H9 (cell line): ENCODE measurements at regions not wholly inside any gene's neighbourhood (a gene's known extent, or its start where the extent isn't known, plus 50 kb on each side); places are given as distances from the start of the nearest gene placed in this dataset.

ENCODE experiments used
- DNase-seq: peaks from one replicate; pipeline ENCODE4 v3.0.0-alpha.2; 2017
- H2AFZ ChIP-seq: one replicate; pipeline ENCODE4 v1.6.1; 2013; ENCODE audit warnings: mild to moderate bottlenecking, low read length, control low read depth, moderate library complexity
- H2AK5ac ChIP-seq: 2 replicates; pipeline ENCODE4 v1.6.1; 2013; ENCODE audit warnings: low read length, control low read depth, mixed read lengths; ENCODE audit not compliant: insufficient read length
- H2BK120ac ChIP-seq: one replicate; pipeline ENCODE4 v1.6.1; 2013; ENCODE audit warnings: low read depth, mild to moderate bottlenecking, low read length, control low read depth, inconsistent platforms; ENCODE audit not compliant: poor library complexity, severe bottlenecking
- H2BK12ac ChIP-seq: 2 replicates; pipeline ENCODE4 v1.6.1; 2013; ENCODE audit warnings: low read length, control low read depth, mixed read lengths, low read depth; ENCODE audit not compliant: insufficient read length
- H2BK15ac ChIP-seq: 2 replicates; pipeline ENCODE4 v1.6.1; 2013; ENCODE audit warnings: low read depth, low read length, control low read depth
- H2BK20ac ChIP-seq: one replicate; pipeline ENCODE4 v1.6.1; 2013; ENCODE audit warnings: low read depth, mild to moderate bottlenecking, low read length, control low read depth, inconsistent platforms; ENCODE audit not compliant: poor library complexity, severe bottlenecking
- H2BK5ac ChIP-seq: 2 replicates; pipeline ENCODE4 v1.6.1; 2013; ENCODE audit warnings: low read length, control low read depth, mixed read lengths; ENCODE audit not compliant: insufficient read length
- H3K14ac ChIP-seq: 2 replicates; pipeline ENCODE4 v1.6.1; 2013; ENCODE audit warnings: low read length, control low read depth; ENCODE audit not compliant: insufficient read depth
- H3K18ac ChIP-seq: 2 replicates; pipeline ENCODE4 v1.6.1; 2013; ENCODE audit warnings: low read depth, mild to moderate bottlenecking, mixed read lengths, low read length, control low read depth; ENCODE audit not compliant: insufficient read length
- H3K23ac ChIP-seq: 2 replicates; pipeline ENCODE4 v1.6.1; 2013; ENCODE audit warnings: low read length, control low read depth, mixed read lengths, low read depth; ENCODE audit not compliant: insufficient read length
- H3K23me2 ChIP-seq: 2 replicates; pipeline ENCODE4 v1.6.1; 2013; ENCODE audit warnings: low read depth, mild to moderate bottlenecking, mixed read lengths, low read length, control low read depth; ENCODE audit not compliant: insufficient read length, poor library complexity, severe bottlenecking
- H3K27ac ChIP-seq: 2 replicates; pipeline ENCODE4 v1.5.1; 2013; ENCODE audit warnings: low read length, control low read depth, mixed read lengths, low read depth; ENCODE audit not compliant: insufficient read length
- H3K27me3 ChIP-seq: 2 replicates; pipeline ENCODE4 v1.6.1; 2013; ENCODE audit warnings: low read length, control low read depth, inconsistent platforms; ENCODE audit not compliant: insufficient read depth
- H3K4ac ChIP-seq: 2 replicates; pipeline ENCODE4 v1.6.1; 2013; ENCODE audit warnings: low read depth, mild to moderate bottlenecking, control low read depth, inconsistent platforms, low read length, moderate library complexity
- H3K4me1 ChIP-seq: 2 replicates; pipeline ENCODE4 v1.6.1; 2013; ENCODE audit warnings: low read length, control low read depth, inconsistent platforms; ENCODE audit not compliant: insufficient read depth
- H3K4me2 ChIP-seq: 2 replicates; pipeline ENCODE4 v1.6.1; 2013; ENCODE audit warnings: low read length, control low read depth, mixed read lengths; ENCODE audit not compliant: insufficient read length, insufficient read depth
- H3K56ac ChIP-seq: 2 replicates; pipeline ENCODE4 v1.6.1; 2013; ENCODE audit warnings: low read depth, mild to moderate bottlenecking, mixed read lengths, low read length, control low read depth; ENCODE audit not compliant: insufficient read length
- H3K79me1 ChIP-seq: 2 replicates; pipeline ENCODE4 v1.6.1; 2013; ENCODE audit warnings: low read depth, mild to moderate bottlenecking, moderate library complexity, low read length, control low read depth, inconsistent platforms; ENCODE audit not compliant: insufficient read depth, poor library complexity, severe bottlenecking
- H3K79me2 ChIP-seq: 2 replicates; pipeline ENCODE4 v1.6.1; 2013; ENCODE audit warnings: low read length, control low read depth, inconsistent platforms; ENCODE audit not compliant: insufficient read depth
- H3K9ac ChIP-seq: 2 replicates; pipeline ENCODE4 v1.6.1; 2013; ENCODE audit warnings: low read length, control low read depth, mixed read lengths; ENCODE audit not compliant: insufficient read length; ENCODE audit errors: extremely low read depth
- H3K9me3 ChIP-seq: one replicate; pipeline ENCODE4 v1.6.1; 2013; ENCODE audit warnings: low read depth, low read length, inconsistent platforms; ENCODE audit not compliant: control insufficient read depth
- H3T11ph ChIP-seq: one replicate; pipeline ENCODE4 v1.6.1; 2013; ENCODE audit warnings: mild to moderate bottlenecking, low read length, control low read depth, inconsistent platforms
- H4K20me1 ChIP-seq: one replicate; pipeline ENCODE4 v1.6.1; 2013; ENCODE audit not compliant: control insufficient read depth, insufficient read length, insufficient read depth
- H4K5ac ChIP-seq: 2 replicates; pipeline ENCODE4 v1.6.1; 2013; ENCODE audit warnings: low read depth, mild to moderate bottlenecking, mixed read lengths, low read length, control low read depth; ENCODE audit not compliant: insufficient read length
- H4K8ac ChIP-seq: replicated peaks from 2 replicates; pipeline ENCODE4 v1.6.1; 2013; ENCODE audit warnings: low read length, control low read depth, mixed read lengths, low read depth; ENCODE audit not compliant: insufficient read length
- H4K91ac ChIP-seq: 2 replicates; pipeline ENCODE4 v1.6.1; 2013; ENCODE audit warnings: low read depth, mild to moderate bottlenecking, moderate library complexity, mixed read lengths, low read length, control low read depth; ENCODE audit not compliant: insufficient read length
- H3K27ac Mint-ChIP-seq, 3 experiments: 2 replicates in 2 of 3; 3 replicates in 1 of 3; pipeline ENCODE4 v1.8.0; 2020 to 2021; ENCODE audit warnings: mixed read lengths in 3 of 3, mild to moderate bottlenecking in 1 of 3, moderate library complexity in 1 of 3
- H3K27me3 Mint-ChIP-seq: 2 replicates; pipeline ENCODE4 v1.8.0; 2021; ENCODE audit warnings: low read depth, mild to moderate bottlenecking, moderate library complexity, mixed read lengths
- H3K36me3 Mint-ChIP-seq, 3 experiments: 2 replicates in 2 of 3; 3 replicates in 1 of 3; pipeline ENCODE4 v1.8.0; 2020 to 2021; ENCODE audit warnings: low read depth in 3 of 3, mixed read lengths in 3 of 3; ENCODE audit not compliant: insufficient read depth in 1 of 3
- H3K4me1 Mint-ChIP-seq, 2 experiments: 2 replicates each; pipeline ENCODE4 v1.8.0; 2020; ENCODE audit warnings: mixed read lengths in 2 of 2
- H3K4me3 Mint-ChIP-seq, 2 experiments: 2 replicates in 1 of 2; 3 replicates in 1 of 2; pipeline ENCODE4 v1.8.0; 2020 to 2021; ENCODE audit warnings: mild to moderate bottlenecking in 2 of 2, mixed read lengths in 2 of 2, moderate library complexity in 1 of 2
- H3K9me3 Mint-ChIP-seq, 2 experiments: 2 replicates in 1 of 2; 3 replicates in 1 of 2; pipeline ENCODE4 v1.8.0; 2020; ENCODE audit warnings: mild to moderate bottlenecking in 2 of 2, mixed read lengths in 2 of 2, moderate library complexity in 1 of 2
- CTCF ChIP-seq: fragments of 200-600 bp; sonication (generic); conservative IDR thresholded peaks from 3 replicates; pipeline ENCODE4 v1.8.0; 2021; ENCODE audit warnings: antibody characterized with exemption, mild to moderate bottlenecking
- WGBS: extraction: QIAGEN DNeasy Blood & Tissue Kit; methylation state at CpG from one replicate; pipeline ENCODE4 v1.1.7; 2013; ENCODE audit warnings: missing lambda C conversion rate, low lambda C conversion rate, mixed read lengths; ENCODE audit not compliant: insufficient read length; ENCODE audit errors: extremely low coverage; 5-methylcytosine and 5-hydroxymethylcytosine counted together

GRCh38 chr19:34834472-34835061 is 61.6 kb upstream of the ZNF599 start:
- H3K4me1 ChIP-seq, result no peaks in the 10 kb centered on the region
- H3K56ac ChIP-seq, result no peak overlapping the region
- no peak overlapping the region for H3K23ac ChIP-seq
- no peak overlapping the region for H3K4me2 ChIP-seq
- H3K9ac ChIP-seq, result no peak overlapping the region
- no peak overlapping the region for H3K14ac ChIP-seq
- Mint-ChIP-seq H3K36me3 (no peaks in the 10 kb centered on the region), H3K27me3 (peaks cover 41% of the 10 kb centered on the region), H3K4me1 (peaks cover 11% of the 10 kb centered on the region in 2 experiments), H3K9me3 (peaks cover 0 to 6% of the 10 kb centered on the region in 2 experiments; a peak in 1 of 5 replicates), H3K4me3 (no peak overlapping the region), H3K27ac (no peak overlapping the region)
- H2BK5ac ChIP-seq, result no peak overlapping the region
- H3K79me1 ChIP-seq, result no peaks in the 10 kb centered on the region
- no peak overlapping the region for H3K4ac ChIP-seq
- no peaks in the 10 kb centered on the region for H3K79me2 ChIP-seq
- no peak overlapping the region for H2BK15ac ChIP-seq
- no peak for TF ChIP-seq CTCF
- no peak overlapping the region for H2AK5ac ChIP-seq
- no peaks in the 10 kb centered on the region for H3K27me3 ChIP-seq
- no peak overlapping the region for H4K5ac ChIP-seq
- no peak overlapping the region for H3T11ph ChIP-seq
- no peak overlapping the region for H2BK20ac ChIP-seq
- H3K9me3 ChIP-seq, result no peaks in the 10 kb centered on the region
- peaks cover 5% of the 10 kb centered on the region for H3K23me2 ChIP-seq
- WGBS, result no CpG with 5 or more reads among the region's 7 CpGs
- no peak overlapping the region for H4K91ac ChIP-seq
- H4K20me1 ChIP-seq, result no peaks in the 10 kb centered on the region
- H2BK120ac ChIP-seq, result no peak overlapping the region
- H3K18ac ChIP-seq, result no peak overlapping the region
- H4K8ac ChIP-seq, result no peak overlapping the region
- no peak for DNase-seq
- no peak overlapping the region for H2BK12ac ChIP-seq
- no peak overlapping the region for H3K27ac ChIP-seq
- no peak overlapping the region for H2AFZ ChIP-seq
